Activated T-cell treated with anti-CD3 and anti-CD28 coated beads, Interleukin-2, amount 50 U/mL, for 24 hours (primary cell): ENCODE measurements at regions not wholly inside any gene's neighbourhood (a gene's known extent, or its start where the extent isn't known, plus 50 kb on each side); places are given as distances from the start of the nearest gene placed in this dataset.

Source experiments
- DNase-seq: peaks from one replicate; pipeline ENCODE4 v3.0.0-alpha.2; 2020
- H3K27ac Mint-ChIP-seq: 2 replicates; pipeline ENCODE4 v1.8.0; 2020; ENCODE audit warnings: mild to moderate bottlenecking, mixed read lengths
- H3K27me3 Mint-ChIP-seq: 2 replicates; pipeline ENCODE4 v1.8.0; 2020; ENCODE audit warnings: mixed read lengths
- H3K36me3 Mint-ChIP-seq: 2 replicates; pipeline ENCODE4 v1.8.0; 2020; ENCODE audit warnings: low read depth, mixed read lengths
- H3K4me1 Mint-ChIP-seq: 2 replicates; pipeline ENCODE4 v1.8.0; 2020; ENCODE audit warnings: low read depth, mixed read lengths
- H3K4me3 Mint-ChIP-seq: 2 replicates; pipeline ENCODE4 v1.8.0; 2020; ENCODE audit warnings: mild to moderate bottlenecking, moderate library complexity, mixed read lengths
- H3K9me3 Mint-ChIP-seq: 2 replicates; pipeline ENCODE4 v1.8.0; 2020; ENCODE audit warnings: mixed read lengths

GRCh38 chr14:53306267-53306721, 153.2 kb upstream of the DDHD1 start:
- Mint-ChIP-seq H3K36me3 (peaks cover 2% of the 10 kb centered on the region), H3K27ac (peak overlapping the region; percentile 52)

DNA sequence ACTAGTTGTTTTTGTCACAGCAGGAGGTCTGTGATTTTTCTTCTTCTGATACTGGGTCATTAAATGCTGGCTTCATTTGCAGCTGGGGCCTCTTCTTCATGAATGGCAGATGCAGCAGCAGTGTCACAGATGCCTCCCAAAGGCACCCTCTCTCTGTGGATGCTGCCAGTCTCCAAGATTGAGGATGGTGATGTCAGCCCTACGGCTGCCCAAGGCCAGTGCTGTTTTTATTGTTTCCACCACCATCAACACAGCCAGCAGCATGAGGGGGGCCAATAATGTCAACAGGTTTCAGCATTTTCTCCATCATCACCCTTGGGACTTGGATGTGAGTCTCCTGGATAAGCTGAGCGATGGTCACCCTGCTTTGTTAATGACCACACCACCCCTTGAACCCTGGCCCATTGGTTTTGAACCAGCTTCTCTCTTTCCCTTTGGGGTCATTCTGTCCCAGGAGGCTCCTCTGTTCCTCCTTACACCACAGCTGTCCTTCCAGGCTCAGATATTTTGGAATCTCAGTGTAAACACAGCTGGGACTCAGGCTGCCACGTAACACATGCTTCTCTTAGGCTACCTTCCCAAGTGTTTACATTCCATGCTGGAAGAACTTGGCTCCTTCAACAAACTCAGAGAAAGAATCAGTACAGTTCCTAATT, 151.7 kb upstream of the DDHD1 start:
- Mint-ChIP-seq H3K9me3 (no peaks in the 10 kb centered on the region), H3K27me3 (peaks cover 8% of the 10 kb centered on the region), H3K27ac (no peak overlapping the region), H3K4me1 (peaks cover 7% of the 10 kb centered on the region), H3K36me3 (no peaks in the 10 kb centered on the region), H3K4me3 (no peak overlapping the region)
- no peak for DNase-seq

More at GRCh38 chr14:53306267-53306721, 153.2 kb upstream of the DDHD1 start:
- peaks cover under 1% of the 10 kb centered on the region for H3K9me3 Mint-ChIP-seq
- H3K4me1 Mint-ChIP-seq = peaks cover 7% of the 10 kb centered on the region
- H3K27me3 Mint-ChIP-seq = peaks cover 8% of the 10 kb centered on the region
- DNase-seq = peak; percentile 47
- peak overlapping the region; percentile 60 for H3K4me3 Mint-ChIP-seq

DNA sequence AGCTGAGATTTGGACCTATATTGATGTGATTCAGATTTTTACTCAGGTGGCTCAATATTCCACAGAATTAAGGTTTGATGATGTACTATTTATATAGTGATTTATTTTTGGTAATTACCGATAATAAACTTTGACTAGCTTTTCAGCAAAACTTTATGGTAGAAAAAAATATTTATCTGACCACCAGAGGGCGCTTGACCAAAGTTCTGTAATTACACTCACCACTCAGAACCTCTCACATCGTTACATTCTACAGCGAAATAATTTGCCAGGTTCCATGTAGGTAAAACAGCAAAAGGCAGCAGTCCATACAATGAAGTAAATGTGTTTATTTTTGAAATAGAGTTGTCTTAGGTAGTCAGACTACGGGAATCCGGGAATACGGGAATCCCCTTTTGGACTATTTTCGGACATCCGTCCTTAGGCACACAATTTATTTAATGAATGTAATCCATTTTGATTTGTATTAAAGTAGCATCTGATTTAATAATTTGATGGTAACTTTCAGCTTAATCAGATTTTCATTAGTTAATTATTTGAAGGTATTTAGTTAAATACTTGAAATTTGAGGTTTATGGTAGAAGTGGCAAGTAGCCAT, 143.0 kb upstream of the DDHD1 start:
- Mint-ChIP-seq H3K36me3 (no peaks in the 10 kb centered on the region), H3K4me1 (peaks cover 2% of the 10 kb centered on the region), H3K27ac (no peak overlapping the region), H3K4me3 (no peak overlapping the region), H3K27me3 (no peaks in the 10 kb centered on the region), H3K9me3 (no peaks in the 10 kb centered on the region)
- DNase-seq = no peak

- DNase-seq = no peak
- Mint-ChIP-seq H3K27ac (no peak overlapping the region), H3K27me3 (no peaks in the 10 kb centered on the region), H3K9me3 (no peaks in the 10 kb centered on the region), H3K36me3 (no peaks in the 10 kb centered on the region), H3K4me3 (no peak overlapping the region), H3K4me1 (peaks cover 2% of the 10 kb centered on the region)
Measured at GRCh38 chr14:53295372-53295771, 142.2 kb upstream of the DDHD1 start.

DNA sequence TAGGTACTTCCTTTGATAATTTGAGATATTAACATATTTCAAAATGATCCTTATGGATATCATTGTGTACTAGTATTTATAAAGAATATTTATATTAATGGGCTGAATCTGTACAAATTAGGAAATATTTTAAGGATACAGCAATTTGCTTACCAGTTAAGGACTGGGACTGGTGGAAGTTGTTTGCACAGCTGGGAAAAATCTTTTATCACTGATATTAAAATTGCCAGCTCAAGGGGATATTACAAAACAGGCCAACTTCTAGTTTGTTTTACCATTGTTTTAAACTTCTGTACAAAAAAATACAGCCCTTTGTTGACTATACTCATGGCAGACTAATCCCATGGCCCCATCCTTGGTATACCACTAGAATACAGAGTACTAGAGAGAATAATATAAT, 133.2 kb upstream of the DDHD1 start:
- no peaks in the 10 kb centered on the region for H3K27me3 Mint-ChIP-seq
- no peak for DNase-seq
- H3K4me1 Mint-ChIP-seq = no peaks in the 10 kb centered on the region
- no peaks in the 10 kb centered on the region for H3K36me3 Mint-ChIP-seq
- H3K27ac Mint-ChIP-seq = no peak overlapping the region
- peaks cover 3% of the 10 kb centered on the region for H3K9me3 Mint-ChIP-seq
- H3K4me3 Mint-ChIP-seq = no peak overlapping the region

DNA sequence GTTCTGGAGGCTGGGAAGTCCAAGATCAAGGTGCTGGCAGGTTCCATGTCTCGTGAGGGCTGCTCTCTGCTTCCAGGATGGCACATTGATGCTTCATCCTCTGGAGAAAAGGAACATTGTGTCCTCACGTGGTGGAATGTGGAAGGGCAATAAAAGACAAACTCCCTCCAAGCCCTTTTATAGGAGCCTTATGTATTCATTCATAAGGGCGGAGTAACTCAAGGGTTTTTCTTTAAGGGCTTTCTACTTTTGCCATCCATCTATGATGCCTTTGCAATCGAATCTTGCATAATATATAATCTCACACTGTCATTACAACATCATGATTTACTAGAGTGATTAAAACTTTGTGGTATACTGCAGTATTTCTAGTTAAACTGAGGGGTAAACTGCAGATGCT, 132.7 kb upstream of the DDHD1 start:
- Mint-ChIP-seq H3K27me3 (no peaks in the 10 kb centered on the region), H3K4me1 (no peaks in the 10 kb centered on the region), H3K9me3 (peaks cover 5% of the 10 kb centered on the region), H3K36me3 (peaks cover under 1% of the 10 kb centered on the region), H3K4me3 (no peak overlapping the region), H3K27ac (no peak overlapping the region)
- DNase-seq = no peak

DNA sequence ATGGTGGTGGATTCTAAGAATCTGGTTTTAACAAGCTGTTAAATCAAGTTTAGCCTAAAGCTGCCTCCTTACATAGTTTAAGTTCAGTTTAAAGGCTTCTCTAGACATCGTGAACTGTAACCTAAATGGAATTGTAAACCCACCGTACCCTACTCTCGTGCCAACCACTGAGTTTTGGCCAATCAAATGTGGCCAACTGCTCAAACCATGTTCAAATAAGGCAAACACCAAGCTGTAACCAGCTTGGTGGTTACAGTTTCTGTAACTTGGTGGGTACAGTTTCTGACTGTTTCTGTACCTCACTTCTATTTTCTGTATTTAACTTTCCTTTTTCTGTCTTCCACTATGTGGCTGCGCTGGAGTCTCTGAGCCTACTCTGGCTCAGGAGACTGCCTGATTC, 131.9 kb upstream of the DDHD1 start:
- H3K27ac Mint-ChIP-seq = no peak overlapping the region
- H3K9me3 Mint-ChIP-seq = peaks cover 9% of the 10 kb centered on the region
- no peak overlapping the region for H3K4me3 Mint-ChIP-seq
- H3K27me3 Mint-ChIP-seq = no peaks in the 10 kb centered on the region
- peaks cover 3% of the 10 kb centered on the region for H3K36me3 Mint-ChIP-seq
- DNase-seq = no peak
- no peaks in the 10 kb centered on the region for H3K4me1 Mint-ChIP-seq

DNA sequence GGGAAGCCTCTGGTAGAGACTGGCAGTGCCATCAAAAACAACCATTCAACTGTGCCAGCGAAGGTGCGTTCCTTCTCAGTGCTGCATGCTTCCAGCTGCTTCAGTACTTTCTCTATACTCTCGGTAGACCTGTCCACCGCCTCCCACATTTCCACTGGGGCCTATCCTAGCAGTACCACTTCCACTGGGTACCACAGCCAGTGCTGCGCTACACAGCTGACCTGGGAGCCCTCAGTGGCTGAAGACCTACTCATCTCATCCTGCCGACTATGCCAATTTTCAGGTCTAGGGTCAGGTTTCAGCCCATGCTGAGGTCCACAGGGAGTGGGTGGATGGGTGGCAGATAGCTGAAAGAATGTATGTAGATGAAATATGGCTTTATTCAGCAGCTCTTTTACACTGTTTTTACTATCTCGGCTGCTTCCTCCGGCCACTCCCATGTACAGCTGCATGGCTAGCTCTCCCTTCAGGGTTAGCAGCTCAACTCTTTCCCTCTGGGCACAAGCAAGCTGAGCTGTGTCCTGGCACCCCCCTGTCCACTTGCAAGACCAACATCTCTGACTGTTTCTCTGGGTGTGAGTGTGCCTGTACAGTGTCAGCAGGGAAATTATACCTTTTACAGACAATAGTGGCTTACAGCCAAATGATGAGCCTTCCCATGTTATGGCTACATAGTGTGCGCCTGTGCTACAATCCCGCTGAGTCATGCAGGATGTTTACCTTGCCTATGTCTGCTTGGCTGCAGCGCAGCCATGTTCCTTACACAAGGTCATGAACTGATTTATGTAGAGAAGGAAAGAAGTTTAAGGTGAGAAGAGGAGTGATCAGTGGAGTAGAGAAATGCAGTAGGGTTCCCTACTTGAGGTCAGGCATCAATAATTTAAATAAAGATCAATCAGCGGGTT, 125.7 kb upstream of the DDHD1 start:
- Mint-ChIP-seq H3K9me3 (peaks cover 16% of the 10 kb centered on the region), H3K4me3 (no peak overlapping the region)

DNA sequence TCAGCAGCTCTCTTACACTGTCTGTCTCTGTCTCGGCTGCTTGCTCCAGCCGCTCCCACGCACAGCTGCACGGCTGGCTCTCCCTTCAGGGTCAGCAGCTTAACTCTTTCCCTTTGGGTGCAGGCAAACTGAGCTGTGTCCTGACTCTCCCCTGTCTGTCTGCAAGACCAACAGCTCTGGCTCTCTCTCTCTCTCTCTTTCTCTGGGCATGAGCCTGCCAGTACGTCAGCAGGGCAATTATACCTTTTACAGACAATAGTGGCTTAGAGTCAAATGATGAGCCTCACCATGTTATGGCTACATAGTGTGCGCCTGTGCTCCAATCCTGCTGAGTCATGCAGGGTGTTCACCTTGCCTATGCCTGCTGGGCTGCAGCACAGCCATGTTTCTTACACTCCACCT, 120.5 kb upstream of the DDHD1 start:
- Mint-ChIP-seq H3K27ac (no peak overlapping the region), H3K9me3 (no peaks in the 10 kb centered on the region)
- DNase-seq = no peak

More for the DNA sequence above, 125.7 kb upstream of the DDHD1 start:
- Mint-ChIP-seq H3K4me1 (no peaks in the 10 kb centered on the region), H3K27ac (no peak overlapping the region), H3K27me3 (no peaks in the 10 kb centered on the region), H3K36me3 (peaks cover 3% of the 10 kb centered on the region)
- no peak for DNase-seq

DNA sequence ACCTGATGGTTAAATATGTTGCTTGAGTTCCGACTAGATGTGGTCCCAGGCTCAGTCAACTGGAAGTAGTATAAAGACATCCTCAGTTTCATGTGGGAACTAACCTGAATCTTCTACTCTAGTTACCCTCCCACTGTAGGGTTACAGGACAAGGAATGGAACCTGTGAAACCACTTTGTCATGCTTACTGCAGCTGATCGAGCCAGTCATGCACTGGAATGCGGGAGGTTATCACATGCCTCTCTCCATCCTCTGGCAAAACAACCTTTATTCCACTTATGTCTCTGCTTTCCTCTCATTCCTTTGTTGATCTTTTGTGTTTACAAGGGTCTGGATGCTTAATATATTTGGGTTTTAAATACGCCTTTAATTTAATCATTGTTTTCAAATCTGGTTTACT, 111.9 kb upstream of the DDHD1 start:
- Mint-ChIP-seq H3K36me3 (no peaks in the 10 kb centered on the region), H3K4me3 (no peak overlapping the region), H3K4me1 (no peaks in the 10 kb centered on the region)

More for the DNA sequence above, 120.5 kb upstream of the DDHD1 start:
- Mint-ChIP-seq H3K27me3 (no peaks in the 10 kb centered on the region), H3K36me3 (no peaks in the 10 kb centered on the region), H3K4me3 (no peak overlapping the region), H3K4me1 (peaks cover 2% of the 10 kb centered on the region)

GRCh38 chr14:53260928-53261327, 107.8 kb upstream of the DDHD1 start:
- peaks cover 11% of the 10 kb centered on the region for H3K9me3 Mint-ChIP-seq
- no peak for DNase-seq
- no peak overlapping the region for H3K27ac Mint-ChIP-seq
- no peaks in the 10 kb centered on the region for H3K27me3 Mint-ChIP-seq
- H3K4me3 Mint-ChIP-seq = no peak overlapping the region
- no peaks in the 10 kb centered on the region for H3K36me3 Mint-ChIP-seq
- no peaks in the 10 kb centered on the region for H3K4me1 Mint-ChIP-seq

More for the DNA sequence above, 111.9 kb upstream of the DDHD1 start:
- peaks cover 9% of the 10 kb centered on the region for H3K9me3 Mint-ChIP-seq
- no peaks in the 10 kb centered on the region for H3K27me3 Mint-ChIP-seq
- DNase-seq = no peak
- H3K27ac Mint-ChIP-seq = no peak overlapping the region

DNA sequence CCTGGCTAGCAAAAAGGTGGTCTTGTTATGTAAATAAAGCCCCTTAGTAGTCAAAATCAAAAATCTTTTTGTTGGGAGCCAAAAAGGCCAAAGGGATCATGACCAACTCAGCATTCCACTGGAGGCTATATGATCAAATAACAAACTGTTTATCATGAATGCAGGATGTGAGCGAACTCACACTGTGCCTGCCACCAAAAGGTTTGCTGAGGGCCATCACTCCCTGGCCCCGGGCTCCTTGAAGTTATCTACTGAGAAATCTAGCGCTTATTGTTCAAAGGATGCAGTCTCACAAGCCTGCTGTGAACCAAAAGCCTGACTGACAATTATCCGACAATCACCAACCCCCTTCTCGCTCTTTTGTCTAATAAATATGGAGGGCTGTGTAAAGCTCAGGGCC, 107.2 kb upstream of the DDHD1 start:
- Mint-ChIP-seq H3K4me3 (no peak overlapping the region), H3K36me3 (no peaks in the 10 kb centered on the region), H3K4me1 (no peaks in the 10 kb centered on the region), H3K27me3 (no peaks in the 10 kb centered on the region), H3K27ac (no peak overlapping the region), H3K9me3 (peaks cover 11% of the 10 kb centered on the region)
- no peak for DNase-seq

DNA sequence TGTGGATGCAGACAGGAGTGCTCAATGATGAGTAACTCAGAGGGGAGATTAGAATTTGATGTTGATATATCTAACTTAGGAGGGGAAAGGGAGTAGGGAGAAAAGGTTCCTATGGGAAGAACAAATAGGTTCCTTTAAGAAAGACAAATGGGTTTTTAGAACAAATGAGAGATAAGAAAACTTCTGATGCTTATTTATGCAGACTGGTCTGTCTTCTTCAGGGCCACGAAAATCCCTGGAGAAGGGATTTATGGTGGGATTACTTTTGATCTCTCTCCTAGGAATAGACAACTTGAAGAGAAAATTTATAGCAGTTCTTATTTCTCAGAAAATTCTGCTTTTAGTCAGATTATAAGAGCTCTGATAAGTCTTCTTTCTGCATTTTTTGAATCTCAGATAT, 99.0 kb upstream of the DDHD1 start:
- Mint-ChIP-seq H3K27me3 (no peaks in the 10 kb centered on the region), H3K27ac (no peak overlapping the region), H3K36me3 (no peaks in the 10 kb centered on the region), H3K4me3 (no peak overlapping the region), H3K4me1 (no peaks in the 10 kb centered on the region), H3K9me3 (peaks cover 14% of the 10 kb centered on the region)
- DNase-seq = no peak

GRCh38 chr14:53249059-53249458, 95.9 kb upstream of the DDHD1 start:
- H3K4me1 Mint-ChIP-seq = no peaks in the 10 kb centered on the region
- no peaks in the 10 kb centered on the region for H3K27me3 Mint-ChIP-seq
- H3K4me3 Mint-ChIP-seq = no peak overlapping the region
- H3K27ac Mint-ChIP-seq = no peak overlapping the region
- H3K9me3 Mint-ChIP-seq = peaks cover 5% of the 10 kb centered on the region
- no peaks in the 10 kb centered on the region for H3K36me3 Mint-ChIP-seq
- no peak for DNase-seq
